Upper lobe of right lung (tissue), 1 donor: ENCODE measurements at regions not wholly inside any gene's neighbourhood (a gene's known extent, or its start where the extent isn't known, plus 50 kb on each side); places are given as distances from the start of the nearest gene placed in this dataset.

Source experiments
- ATAC-seq: fragments of 200-7000 bp; cut with Tn5 transposase; one replicate; pipeline ENCODE4 v1.9.1; 2020; ENCODE audit warnings: mild to moderate bottlenecking, moderate library complexity
- DNase-seq: peaks from one replicate; pipeline ENCODE4 v3.0.0-alpha.2; 2020
- H3K27ac ChIP-seq: fragments of 200-600 bp; one replicate; pipeline ENCODE4 v1.8.0; 2022
- H3K27me3 ChIP-seq: fragments of 200-600 bp; one replicate; pipeline ENCODE4 v1.8.0; 2022; ENCODE audit warnings: mild to moderate bottlenecking
- H3K36me3 ChIP-seq: fragments of 200-600 bp; one replicate; pipeline ENCODE4 v1.8.0; 2022
- H3K4me1 ChIP-seq: fragments of 200-600 bp; one replicate; pipeline ENCODE4 v1.8.0; 2022
- H3K4me3 ChIP-seq: fragments of 200-600 bp; one replicate; pipeline ENCODE4 v1.8.0; 2022; ENCODE audit warnings: mild to moderate bottlenecking
- H3K9me3 ChIP-seq: fragments of 200-600 bp; one replicate; pipeline ENCODE4 v1.8.0; 2022
- intact Hi-C: fragments of 100-400 bp; cut with DNase I; formaldehyde crosslinking; loops from one replicate; pipeline ENCODE4 v1.11.0; 2022
- TF ChIP-seq, protein P1 (sequence below): fragments of 200-600 bp; IDR thresholded peaks from one replicate; pipeline ENCODE4 v1.8.0; 2022; ENCODE audit warnings: antibody characterized with exemption
- donor health status: DM: no; HTN: yes; CAD: no; lungs with severe emphysema.

DNA sequence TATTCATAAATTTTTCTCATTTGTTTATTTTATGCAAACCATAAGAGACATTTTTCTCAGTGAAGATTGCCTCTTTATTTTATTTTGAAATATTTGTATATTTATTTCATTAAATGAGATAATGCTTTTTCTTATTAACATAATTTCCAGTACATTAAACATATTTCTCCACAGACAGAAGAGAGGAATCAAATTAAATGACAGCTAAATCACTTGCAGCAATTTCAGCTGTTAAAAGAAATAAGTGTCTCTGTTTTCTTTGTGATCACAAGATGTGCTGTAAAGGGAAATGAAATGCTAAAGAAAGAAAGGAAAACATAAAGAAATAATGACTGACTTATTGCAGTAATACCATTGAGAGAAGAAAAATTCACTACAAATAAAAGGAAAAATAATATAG lies 414.0 kb upstream of the FANCL start:
- Histone ChIP-seq H3K27me3 (no peaks in the 10 kb centered on the region), H3K36me3 (no peaks in the 10 kb centered on the region), H3K27ac (no peak overlapping the region), H3K9me3 (no peaks in the 10 kb centered on the region), H3K4me1 (no peaks in the 10 kb centered on the region), H3K4me3 (no peak overlapping the region)
- intact Hi-C loops = no loop called here
- ATAC-seq = no peak
- TF ChIP-seq, protein P1, sequence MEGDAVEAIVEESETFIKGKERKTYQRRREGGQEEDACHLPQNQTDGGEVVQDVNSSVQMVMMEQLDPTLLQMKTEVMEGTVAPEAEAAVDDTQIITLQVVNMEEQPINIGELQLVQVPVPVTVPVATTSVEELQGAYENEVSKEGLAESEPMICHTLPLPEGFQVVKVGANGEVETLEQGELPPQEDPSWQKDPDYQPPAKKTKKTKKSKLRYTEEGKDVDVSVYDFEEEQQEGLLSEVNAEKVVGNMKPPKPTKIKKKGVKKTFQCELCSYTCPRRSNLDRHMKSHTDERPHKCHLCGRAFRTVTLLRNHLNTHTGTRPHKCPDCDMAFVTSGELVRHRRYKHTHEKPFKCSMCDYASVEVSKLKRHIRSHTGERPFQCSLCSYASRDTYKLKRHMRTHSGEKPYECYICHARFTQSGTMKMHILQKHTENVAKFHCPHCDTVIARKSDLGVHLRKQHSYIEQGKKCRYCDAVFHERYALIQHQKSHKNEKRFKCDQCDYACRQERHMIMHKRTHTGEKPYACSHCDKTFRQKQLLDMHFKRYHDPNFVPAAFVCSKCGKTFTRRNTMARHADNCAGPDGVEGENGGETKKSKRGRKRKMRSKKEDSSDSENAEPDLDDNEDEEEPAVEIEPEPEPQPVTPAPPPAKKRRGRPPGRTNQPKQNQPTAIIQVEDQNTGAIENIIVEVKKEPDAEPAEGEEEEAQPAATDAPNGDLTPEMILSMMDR = no peak
- no peak for DNase-seq

DNA sequence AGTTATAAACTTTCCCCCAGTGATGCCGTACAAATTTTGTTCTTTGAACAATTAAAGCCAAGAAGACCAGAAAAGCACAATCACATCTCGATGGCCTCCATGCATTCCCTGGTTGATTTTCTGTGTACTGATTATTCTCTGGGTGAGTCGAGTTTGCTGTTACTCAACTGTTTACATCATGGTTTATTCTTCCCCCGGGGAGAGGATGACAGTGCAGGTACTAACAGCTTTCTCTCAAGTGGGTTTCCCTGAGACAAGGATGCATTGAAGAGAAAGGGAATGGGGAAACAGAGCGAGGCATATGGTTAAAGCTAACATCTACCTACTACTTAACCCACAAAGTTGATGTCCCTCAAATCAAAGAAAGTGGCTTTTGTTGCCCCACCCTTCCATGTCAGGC lies 410.8 kb upstream of the FANCL start:
- Histone ChIP-seq H3K4me1 (no peaks in the 10 kb centered on the region), H3K9me3 (no peaks in the 10 kb centered on the region), H3K4me3 (no peak overlapping the region), H3K36me3 (no peaks in the 10 kb centered on the region), H3K27me3 (no peaks in the 10 kb centered on the region), H3K27ac (no peak overlapping the region)
- ATAC-seq (no peak), DNase-seq (no peak)
- intact Hi-C loops = no loop called here
- TF ChIP-seq, protein P1 = no peak

DNA sequence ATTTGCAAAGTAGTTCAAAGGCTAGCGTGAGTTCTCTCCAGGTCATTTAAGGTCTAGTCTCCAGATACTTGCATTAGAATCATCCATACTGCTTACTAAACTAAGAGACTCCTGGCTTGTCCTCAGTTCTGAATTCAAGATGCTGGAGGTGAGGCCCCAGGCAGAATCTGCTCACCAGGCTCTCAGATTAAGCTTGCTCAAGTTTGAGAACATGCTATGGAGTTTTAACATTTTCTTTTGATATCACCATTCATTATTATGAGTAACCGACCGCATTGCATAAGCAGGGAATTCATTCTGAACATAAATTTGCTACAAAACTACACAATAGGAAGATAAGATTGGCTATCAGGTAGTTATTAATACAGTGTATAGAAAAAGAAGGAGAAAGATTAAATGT lies 409.7 kb upstream of the FANCL start:
- Histone ChIP-seq H3K9me3 (no peaks in the 10 kb centered on the region), H3K27me3 (no peaks in the 10 kb centered on the region), H3K4me1 (no peaks in the 10 kb centered on the region), H3K27ac (no peak overlapping the region), H3K36me3 (no peaks in the 10 kb centered on the region), H3K4me3 (no peak overlapping the region)
- no peak for ATAC-seq
- intact Hi-C loops = no loop called here
- DNase-seq = no peak
- TF ChIP-seq, protein P1 = no peak

DNA sequence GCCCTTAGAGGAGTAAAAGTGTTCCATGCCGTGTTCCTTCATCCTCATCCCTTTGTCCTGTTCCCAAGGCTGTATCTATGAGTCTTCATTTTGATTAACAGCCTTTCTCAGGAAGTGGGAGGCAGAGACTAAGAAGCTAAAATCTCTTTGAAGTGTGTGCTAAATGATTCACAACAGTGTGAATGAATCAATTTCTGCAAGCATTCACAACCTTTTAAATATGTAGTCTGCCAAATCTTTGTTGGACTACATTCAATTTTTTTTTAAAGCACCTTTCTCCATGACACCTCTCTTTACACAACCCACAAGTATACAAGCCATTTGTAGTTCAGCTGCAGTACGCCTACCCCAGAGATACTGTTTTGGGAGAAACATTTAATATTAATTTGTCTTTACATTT lies 408.6 kb upstream of the FANCL start:
- intact Hi-C loops = no loop called here
- ATAC-seq = no peak
- H3K9me3 ChIP-seq = no peaks in the 10 kb centered on the region
- H3K36me3 ChIP-seq = no peaks in the 10 kb centered on the region
- TF ChIP-seq, protein P1 = no peak
- H3K4me3 ChIP-seq = no peak overlapping the region
- no peaks in the 10 kb centered on the region for H3K4me1 ChIP-seq
- H3K27ac ChIP-seq = no peak overlapping the region
- H3K27me3 ChIP-seq = no peaks in the 10 kb centered on the region
- no peak for DNase-seq

DNA sequence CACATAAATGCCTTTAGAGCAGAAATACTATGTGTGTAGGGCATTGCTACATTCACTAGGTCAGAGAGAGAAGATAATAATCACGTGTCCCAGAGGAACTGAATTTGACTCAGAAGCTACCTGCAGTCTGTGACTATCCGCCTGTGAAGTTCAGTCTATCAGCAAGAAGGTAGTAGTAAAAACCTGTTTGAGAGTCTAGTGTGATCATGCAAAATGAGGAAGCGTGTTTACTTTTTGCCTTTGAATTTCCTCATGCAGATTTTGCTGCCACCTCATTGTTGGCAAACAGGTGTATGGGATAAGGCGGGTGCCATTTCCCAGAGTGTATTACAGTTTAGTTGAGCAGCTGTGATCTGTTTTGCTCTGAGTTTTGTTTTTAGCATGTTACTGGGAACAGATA lies 403.9 kb upstream of the FANCL start:
- Histone ChIP-seq H3K4me1 (no peaks in the 10 kb centered on the region), H3K4me3 (no peak overlapping the region), H3K9me3 (no peaks in the 10 kb centered on the region), H3K27me3 (no peaks in the 10 kb centered on the region), H3K36me3 (no peaks in the 10 kb centered on the region), H3K27ac (no peak overlapping the region)
- TF ChIP-seq, protein P1 = no peak
- ATAC-seq = no peak
- no peak for DNase-seq
- intact Hi-C loops = no loop called here

DNA sequence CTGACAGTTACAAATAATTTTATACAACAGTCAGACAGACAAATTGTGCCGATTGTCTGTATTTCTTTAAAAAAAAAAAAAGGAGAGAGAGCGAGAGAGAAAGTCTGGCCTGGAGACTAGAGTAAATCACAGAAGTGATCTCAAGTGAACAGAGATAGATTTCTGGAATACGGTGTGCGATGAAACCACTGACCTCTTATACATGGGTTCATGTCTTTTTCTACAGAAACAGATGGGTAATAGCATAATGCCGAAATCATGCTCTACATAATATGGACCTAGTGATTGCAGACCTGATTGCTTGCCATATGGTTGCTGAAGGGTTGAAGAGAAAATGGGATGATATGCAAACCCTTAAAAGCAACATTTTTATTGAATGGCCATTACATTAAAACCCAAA lies 403.3 kb upstream of the FANCL start:
- no peak for ATAC-seq
- Histone ChIP-seq H3K4me3 (no peak overlapping the region), H3K4me1 (no peaks in the 10 kb centered on the region), H3K27me3 (no peaks in the 10 kb centered on the region), H3K27ac (no peak overlapping the region), H3K9me3 (no peaks in the 10 kb centered on the region), H3K36me3 (no peaks in the 10 kb centered on the region)
- TF ChIP-seq, protein P1 = no peak
- intact Hi-C loops = no loop called here
- DNase-seq = no peak
